ENCODE measurements at regions not wholly inside any gene's neighbourhood (a gene's known extent, or its start where the extent isn't known, plus 50 kb on each side); places are given as distances from the start of the nearest gene placed in this dataset.

DNA sequence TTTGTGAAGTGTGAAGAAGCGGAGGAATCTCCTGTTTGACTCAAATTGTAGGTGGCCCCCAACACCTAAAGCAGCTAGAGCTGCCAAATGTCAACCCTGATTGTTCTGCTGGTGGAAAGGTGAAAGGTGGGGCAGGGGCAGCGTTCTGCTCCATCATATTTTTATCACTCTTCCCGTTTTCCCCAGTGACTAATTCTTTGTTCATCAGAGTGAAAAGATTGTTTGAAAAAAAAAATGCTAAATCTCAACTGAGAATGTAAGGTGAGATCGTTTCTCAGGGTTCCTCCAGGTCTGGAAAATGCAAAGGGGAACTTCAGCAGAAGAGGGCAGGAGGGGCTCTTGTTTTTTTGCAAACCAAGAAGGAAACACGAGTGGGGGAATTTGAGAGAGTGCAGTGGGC lies 137.7 kb downstream of the MN1 start:
- DNase-seq, result no peak

DNA sequence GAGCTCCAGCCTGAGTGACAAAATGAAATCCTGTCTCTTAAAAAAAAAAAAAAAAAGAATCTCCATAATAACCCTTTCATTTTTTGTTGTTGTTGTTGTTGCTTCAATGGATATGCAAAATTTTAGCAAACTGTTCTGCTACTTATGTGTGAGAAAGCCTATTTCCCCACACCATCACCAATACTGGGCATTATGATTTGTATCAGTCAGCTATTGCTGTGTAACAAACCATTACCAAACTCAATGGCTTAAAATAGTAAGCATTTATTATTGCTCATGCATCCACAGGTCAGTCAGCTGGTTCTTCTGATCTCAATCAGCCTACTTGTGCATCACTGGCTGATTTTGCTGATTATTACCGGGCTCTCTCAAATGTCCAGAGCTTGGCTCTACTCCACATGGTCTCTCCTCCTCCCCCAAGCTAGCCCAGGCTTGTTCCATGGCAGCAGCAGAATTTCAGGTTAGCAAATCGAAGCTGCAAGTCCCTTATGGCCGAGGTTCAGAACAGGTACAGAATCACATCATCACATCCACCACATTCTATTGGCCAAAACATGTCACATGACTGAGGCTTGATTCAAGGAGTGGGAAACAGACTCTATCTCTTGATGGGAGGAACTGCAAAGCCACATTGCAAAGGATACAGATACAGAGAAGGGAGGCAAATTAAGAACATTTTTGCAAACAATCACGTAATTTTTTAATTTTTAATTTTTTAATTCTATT lies 135.1 kb downstream of the MN1 start:
- no peak for DNase-seq

DNA sequence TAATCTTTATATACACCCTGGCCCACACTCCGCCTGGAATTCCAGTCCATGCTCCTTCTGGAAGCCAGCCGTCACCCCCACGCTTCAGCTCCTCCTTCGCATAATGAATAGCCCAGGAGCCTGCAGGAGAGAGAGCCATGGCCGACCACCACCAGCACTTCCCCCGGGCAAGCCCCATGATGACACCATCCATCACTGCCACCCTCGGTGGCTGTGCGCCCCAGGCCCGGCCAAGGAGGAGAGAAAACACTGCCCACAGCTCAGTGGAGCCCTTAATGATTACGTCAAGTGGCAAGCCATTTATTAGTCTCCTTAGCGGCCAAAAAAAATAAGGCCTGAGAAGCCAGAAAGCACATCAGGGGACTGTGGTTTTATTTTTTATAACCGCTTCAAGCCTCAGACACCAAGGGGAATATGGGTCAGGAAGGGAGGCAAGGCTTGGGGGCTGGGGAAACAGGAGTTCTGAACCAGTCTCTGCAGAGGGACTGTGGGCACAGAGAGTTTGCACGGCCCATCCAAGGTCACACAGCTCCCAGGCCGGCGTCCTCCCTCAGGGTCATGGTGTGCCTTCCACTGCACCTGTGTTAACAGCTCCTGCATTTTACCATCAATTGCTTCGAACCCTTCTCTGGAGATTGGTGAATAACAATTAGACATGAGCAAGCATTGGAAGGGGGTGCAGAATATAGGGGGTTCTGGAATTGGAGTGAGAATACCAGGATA lies 134.3 kb downstream of the MN1 start:
- no peak for DNase-seq

DNA sequence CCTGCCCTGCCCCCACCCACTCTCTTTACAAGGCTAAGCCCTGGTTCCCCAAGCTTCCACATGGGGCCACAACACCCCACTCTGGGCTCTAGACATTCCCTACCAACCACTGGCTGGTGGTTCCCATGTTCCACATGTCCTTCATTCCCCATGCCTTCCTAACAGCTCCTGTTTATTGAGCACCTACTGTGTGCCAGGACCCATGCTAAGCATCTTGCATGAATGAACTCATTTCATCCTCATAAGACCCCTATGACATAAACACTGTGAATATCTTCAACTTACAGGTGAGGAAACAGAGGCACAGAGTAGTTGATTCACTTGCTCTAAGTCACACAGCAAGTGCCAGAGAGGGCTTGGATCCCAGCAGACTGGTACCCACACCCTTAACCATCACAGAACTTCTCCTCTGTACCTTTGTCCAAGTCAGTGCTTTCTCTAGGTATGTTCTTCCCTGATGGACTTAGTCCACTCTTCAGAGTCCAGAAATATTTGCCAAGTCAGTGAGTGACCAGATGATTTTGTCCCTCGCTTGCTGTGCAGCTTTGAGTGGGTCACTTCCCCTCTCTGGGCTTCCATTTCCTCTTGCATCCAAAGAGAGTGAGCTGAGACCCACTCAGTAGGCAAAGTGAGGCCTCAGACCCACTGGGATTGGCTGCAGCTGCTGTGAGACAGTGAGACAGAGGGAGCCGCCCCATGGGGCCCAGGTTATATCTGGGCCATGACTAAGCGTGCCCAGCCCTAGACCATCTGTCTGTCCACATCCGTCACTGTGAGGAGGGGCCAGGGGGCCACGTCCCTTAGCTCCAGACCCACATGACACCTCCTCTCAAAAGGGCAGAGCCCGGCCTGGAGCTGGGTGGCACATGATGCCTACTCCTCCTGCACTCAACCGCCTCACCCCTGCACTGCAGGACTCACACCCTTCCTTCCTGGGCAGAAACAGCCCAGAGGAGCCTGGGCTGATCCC lies 132.4 kb downstream of the MN1 start:
- no peak for DNase-seq

DNA sequence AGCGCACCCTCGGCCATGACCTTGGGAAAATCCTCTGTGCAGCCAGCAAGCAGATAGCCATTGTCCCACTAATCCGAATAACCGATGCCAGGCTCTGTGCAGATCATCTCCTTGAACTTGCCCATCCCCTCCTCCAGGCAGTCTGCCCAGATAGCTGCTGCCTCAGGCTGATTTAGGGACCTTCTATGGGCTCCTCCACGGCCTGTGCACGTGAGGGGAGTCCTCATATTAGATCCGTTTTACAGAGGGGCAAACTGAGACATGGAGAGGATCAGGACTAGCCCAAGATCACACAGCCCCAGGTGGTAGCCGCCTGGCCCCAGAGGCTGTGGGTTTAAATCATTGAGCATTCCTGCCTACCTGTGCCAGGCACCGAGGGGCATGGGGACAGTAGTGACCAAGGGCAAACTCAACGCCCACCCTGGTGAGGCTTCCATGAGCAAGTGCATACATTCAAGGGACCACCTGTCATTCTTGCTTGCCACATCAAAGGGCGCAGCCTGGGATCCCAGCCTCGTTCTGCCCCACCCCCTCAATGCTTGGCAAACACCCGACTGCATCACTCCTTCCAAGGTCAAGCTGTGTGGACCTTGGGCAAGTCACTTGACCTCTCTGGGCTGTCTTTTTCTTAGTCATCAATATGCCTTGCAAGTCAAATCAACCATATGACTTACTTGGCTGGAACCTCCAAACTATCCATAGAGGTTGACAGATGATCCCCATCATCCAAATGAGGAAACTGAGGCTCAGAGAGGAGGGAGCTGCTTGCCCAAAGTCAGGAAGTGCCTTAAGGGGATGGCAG lies 131.6 kb downstream of the MN1 start:
- DNase-seq, result no peak

DNA sequence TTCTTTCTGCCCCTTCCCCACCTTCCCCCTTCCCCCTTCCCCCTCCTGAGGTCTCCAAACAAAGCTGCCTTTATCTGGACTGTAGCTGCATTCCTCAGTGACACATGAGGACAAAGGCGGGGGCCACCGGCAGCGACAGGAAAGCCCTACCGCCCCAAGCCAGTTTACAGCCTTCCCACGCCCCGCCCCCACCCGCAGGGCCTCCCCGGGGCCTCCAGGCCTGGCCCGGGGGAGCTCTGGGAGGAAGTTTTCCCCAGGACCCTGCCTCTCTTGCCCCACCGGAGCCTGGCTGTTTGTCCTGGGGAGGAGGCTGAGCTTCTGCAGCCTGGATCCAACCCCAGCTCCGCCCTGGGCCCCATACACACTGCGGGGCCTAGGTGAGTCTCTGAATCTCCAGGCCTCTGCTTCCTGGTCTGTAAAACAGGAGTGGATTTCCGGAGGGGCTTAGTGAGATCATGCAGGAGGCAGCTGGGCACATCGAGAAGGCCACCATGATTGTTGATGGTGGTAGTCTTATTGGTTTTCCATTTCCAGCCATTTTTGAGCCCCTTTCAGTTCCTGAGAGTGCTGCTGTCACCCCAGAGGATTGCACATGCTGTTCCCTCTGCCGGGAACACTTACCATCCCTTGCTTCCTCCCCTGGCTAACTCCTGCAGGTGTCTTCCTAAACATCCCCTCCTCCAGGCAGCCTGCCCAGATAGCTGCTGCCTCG lies 130.7 kb downstream of the MN1 start:
- DNase-seq, result no peak

DNA sequence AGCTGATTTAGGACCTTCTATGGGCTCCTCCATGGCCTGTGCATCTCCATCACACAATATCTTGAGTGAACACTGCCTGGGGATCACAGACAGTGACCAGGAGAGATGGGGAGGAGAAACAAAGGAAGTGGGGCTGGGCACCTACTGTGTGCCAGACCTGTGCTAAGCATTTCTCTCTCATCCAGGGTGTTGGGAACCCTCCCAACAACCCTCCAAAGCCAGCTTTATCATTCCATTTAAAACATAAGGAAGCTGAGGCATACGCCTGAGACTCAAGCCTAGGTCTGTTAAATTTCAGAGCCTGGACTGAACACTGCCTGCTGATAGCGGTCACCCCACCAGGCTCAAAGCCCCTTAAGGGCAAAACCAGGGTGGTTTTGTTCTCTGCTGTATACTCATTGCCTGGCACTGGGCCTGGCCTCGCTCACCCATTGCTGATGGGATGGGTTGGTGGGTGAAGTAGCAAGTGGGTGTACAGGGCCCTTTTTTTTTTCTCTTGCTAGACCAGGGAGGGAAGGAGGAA lies 130.1 kb downstream of the MN1 start:
- DNase-seq, result no peak

DNA sequence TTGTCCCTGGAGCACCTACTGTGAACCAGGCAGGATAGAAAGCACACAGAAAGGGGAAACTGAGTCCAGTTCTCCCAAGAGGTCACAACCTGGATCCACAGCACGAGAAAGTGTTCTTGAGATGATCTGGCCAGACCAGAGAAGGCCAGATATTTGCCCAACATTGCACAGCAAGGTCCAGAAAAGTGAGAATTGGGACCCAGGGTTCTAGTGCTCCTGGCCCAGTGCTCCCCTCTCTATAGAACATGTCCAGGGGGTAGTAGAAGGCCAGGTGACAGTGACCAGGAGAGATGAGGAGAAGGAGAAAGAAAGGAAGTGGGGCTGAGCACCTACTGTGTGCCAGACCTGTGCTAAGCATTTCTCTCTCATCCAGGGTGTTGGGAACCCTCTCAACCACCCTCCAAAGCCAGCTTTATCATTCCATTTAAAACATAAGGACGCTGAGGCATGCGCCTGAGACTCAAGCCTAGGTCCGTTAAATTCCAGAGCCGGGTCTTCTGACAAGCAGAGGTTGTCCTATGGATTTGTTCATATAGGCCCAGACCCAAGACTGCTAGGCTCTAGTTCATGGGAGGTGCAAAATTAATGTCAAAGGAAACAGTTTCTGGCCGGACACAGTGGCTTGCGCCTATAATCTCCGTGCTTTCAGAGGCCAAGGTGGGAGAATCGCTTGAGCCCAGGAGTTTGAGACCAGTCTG lies 128.7 kb downstream of the MN1 start:
- DNase-seq, result no peak

DNA sequence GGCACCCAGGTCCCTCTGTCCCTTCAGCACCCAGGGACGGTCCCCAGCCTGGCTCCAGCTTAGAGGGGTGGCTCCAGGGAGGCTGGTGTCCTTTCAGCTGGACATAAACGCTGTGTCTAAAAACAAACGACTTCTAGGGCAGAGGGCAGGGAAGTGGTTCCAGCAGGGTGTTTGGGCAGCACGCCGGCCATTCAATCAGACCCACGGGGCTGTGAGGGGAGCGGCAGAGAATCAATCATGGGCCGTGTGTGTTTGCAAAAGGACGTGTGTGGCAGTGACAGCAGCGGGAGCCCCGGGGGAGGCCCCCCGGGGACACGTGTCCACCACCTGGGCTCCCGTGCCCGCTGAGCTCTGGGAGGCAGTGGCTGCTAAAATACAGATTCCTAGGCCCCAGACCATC lies 127.7 kb downstream of the MN1 start:
- DNase-seq, result no peak

DNA sequence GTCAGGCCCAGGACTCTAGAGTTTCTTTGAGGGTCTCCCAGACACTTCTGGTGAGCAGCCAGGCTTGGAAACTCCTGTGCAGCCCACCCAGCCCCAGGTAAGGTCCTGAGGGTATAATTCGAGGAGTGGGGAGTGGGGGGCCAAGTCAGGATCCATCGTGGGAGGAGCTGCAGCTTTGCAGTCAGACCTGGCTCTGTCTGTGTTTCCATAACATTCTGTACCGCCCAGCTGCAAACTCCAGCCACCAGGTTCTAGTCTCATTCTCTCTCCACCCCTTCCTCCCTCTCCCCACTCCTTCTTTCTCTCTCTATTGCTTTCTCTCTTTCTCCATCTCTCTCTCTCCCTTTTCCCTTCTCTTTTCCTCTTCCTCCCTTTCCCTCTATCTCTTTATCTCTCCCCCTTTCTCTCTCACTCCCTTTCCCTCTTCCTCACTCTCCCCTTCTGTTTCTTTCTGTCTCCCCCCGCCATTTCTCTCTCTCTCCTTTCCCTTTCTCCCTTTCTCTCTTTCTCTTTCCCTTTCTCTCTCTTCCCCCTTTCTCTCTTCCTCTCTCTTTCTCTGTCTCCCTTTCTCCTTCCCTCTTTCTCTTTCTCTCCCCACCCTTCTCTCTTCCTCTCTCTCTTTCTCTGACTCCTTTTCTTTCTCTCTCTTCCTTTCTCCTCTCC lies 127.2 kb downstream of the MN1 start:
- DNase-seq, result no peak

DNA sequence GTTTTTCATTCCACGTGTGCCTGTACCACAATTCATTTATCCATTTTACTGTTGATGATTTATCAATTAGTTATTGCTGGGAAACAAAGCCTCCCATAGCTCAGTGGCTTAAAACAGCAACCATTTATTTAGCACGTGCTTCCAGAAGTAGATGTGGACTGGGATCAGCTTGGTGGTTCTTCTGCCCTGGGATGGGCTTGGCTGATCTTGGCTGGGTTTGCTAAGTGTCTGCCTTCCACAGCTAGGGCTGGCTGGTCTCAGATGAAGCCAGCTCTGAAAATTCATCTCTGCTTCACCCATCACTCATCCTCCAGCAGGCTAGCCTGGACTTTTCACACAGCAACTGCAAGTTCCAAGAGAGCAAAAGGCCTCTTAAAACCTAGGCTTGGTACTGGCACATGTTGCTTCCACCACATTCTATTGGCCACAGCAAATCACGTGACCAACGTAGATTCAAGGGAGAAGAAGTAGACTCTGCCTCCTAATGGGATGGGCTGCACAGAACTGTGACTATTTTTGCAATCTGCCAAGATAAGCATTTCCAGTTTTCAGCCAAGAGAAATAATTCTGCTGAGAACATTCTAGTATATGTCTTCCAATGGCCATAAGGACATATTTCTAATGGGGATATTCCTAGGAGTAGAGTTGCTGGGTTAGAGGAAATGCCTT lies 124.9 kb downstream of the MN1 start:
- DNase-seq, result no peak

DNA sequence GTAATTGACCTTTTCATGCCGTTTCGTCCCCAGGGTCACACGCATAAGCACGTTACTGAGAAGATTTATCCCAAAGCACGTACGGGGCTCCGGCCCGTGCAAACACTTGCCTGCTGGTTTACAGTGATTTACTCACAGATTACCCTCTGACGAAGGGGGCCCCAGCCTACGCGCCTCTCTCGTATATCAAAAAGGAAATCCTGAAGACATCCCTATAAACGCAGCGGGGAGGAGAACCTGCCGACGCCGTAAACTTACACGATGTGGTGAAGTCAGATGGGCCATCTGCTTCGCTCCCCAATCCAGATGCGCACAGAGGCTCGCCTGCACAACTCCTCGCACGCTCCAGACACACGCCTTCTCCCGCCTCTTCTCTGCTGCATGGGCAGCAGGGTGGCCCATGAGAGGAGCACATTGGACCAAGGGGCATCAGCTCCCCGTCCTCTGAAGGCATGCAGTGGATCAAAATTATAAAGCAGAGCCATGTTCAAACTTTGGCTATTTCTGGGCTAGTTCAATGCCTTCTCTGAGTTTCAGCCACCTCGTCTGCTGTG lies 123.6 kb downstream of the MN1 start:
- no peak for DNase-seq

DNA sequence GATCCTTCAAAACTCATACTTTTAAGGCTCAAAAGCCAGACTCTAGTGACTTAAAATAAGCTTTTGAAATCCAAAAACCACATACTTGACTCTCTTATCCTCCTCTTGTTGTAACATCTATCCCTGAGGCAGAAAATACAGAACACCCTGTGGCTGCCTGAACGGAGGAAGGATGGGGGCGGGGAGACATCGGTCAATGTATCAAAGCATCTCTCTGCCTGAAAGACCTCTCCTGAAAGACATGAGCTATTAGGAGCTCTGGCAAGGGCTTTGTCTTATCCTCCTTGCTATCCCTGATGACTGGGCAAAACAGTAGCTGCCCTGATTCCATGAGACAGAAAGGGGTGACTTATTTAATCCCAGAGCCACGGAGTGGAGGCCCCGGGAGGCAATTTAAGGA lies 122.4 kb downstream of the MN1 start:
- no peak for DNase-seq

DNA sequence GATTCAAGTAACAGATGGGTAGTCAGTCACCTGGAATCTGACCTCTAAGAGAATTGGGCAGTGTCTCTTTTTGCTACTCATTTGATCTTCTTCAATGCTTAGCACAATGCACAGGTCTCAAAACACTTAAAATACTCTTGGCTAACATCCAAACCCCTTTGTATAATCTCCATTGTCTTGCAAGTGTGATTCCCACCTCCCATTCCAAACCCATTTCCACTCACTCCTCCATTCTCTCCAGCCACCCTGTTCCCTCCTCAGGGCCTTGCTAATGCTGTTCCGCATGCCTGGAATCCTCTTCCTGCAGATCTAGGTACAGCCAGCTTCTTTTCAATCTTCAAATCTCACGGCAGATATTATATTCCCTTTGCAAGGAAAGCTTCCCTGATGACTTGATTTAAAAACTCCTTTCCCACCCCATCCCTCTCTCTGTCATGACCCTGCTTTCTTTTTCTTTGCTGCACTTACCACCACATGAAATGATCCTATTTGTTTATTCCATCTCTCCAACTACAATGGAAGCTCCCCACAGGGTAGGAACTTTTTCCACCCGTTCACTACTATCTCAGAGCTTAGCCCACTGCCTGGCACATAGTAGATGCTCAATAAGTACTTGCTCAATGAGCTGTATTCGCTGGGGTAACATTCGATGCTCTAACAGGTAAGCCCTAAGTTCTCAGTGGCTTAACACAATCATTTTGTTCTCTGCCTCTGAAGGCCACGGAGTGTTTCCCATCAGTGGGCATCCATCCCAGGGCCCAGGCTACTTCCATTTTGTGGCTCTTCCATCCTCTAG lies 121.7 kb downstream of the MN1 start:
- DNase-seq, result no peak

DNA sequence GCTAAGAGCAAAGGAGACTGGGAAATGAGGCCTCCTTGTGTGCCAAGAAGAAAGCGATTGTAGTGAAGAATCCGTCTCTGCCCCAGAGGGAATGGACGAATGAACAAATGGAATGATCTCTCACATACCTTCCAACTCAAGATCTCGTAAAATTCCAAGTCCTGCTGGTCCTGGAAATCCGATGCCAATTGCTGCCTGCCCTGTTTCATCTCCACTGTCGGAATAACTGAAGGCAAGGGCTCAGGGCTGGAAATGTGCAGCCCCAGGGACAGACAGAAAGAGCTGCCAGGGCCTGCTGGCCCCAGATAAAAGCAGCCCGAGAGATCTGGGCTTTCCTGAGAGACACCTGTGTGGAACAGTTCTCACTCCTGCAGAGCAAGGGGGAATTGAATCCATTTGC lies 120.9 kb downstream of the MN1 start:
- no peak for DNase-seq

DNA sequence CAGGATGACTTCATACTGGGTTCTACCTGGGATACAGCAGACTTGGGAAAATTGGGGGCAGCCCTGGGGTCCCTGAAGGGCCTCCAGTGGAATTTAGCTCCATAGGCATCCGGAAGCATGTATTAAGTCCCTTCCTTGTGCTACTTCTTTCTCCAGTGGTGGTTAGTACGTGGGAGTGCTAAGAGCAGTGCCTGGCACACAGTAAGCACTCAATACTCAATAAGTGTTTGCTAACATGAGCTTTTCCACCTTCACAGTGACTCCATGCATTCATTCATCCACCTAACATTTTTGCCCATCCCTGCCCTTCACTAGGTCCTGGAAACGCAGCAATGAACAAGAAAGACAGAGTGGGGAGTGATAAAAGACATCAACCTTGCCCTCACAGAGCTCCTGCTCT lies 120.5 kb downstream of the MN1 start:
- no peak for DNase-seq

DNA sequence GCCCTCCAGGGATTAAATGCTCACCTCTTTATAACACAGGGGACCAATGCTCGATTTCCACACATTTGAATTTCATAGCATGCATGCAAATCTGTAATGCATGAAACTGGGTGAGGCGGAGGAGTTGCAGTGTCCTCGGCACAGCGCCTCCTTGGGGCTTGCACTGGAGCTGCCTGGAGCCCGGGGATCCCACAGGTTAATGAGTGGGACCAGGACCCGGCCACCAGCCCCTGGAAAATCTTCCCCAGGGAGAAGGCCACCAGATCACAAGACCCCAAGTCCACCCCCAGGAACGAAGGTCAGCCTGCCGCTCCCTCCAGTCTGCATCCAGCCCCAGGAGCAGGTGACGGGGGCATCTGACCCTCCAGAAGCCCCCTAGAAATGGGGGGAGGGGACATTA lies 119.1 kb downstream of the MN1 start:
- DNase-seq, result no peak

DNA sequence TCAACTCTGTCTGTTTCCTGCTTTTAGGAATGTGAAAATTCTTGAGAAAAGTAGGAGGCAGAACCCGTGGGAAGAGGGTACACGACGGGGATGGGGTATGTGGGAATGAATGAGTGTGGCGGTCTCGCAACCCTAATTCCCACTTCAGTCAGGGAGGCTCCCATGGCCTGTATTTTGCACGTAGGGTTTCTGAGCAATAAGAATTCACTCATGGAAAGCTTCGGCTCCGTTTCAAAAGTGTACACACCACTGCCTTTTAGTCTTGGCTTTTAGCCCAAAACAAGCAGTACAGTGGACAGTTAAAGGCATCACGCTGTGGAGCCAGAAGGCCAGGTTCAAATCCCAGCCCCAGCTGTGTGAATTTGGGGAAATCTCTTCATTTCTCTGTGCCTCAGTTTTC lies 116.7 kb downstream of the MN1 start:
- no peak for DNase-seq

DNA sequence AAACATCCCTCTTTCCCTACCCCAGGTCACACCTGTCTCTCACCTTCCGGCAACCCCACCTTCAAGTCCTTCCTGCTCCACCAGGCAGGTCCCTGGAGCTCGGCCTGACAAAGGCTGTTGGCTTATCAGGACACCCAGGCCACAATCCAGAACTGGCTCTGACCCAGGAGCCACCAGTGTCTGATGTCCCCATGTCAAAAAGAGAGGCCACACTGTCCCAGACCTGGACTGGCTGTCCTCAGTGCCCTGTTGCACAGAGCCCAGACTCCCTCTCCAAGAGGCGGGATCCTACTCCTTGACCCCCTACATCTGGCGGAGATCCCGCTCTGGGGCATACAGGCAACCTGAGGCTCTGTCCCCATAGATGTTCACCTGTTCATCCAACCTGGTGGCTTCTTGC lies 116.0 kb downstream of the MN1 start:
- no peak for DNase-seq
